HG02623 (cell line): ENCODE measurements at regions not wholly inside any gene's neighbourhood (a gene's known extent, or its start where the extent isn't known, plus 50 kb on each side); places are given as distances from the start of the nearest gene placed in this dataset.

Experiments
- ATAC-seq: cut with Tn5 transposase; IDR thresholded peaks from one replicate; pipeline ENCODE4 v1.9.1; 2021; ENCODE audit warnings: moderate library complexity; ENCODE audit not compliant: unreplicated experiment

GRCh38 chr4:184879271-184879670, 53.5 kb upstream of the ACSL1 start:
- no peak for ATAC-seq

- no peak for ATAC-seq
Observed at GRCh38 chr4:184882276-184882675, 56.5 kb upstream of the ACSL1 start.

- ATAC-seq = no peak
Observed at GRCh38 chr4:184883024-184883423, 57.3 kb upstream of the ACSL1 start.

- no peak for ATAC-seq
Observed at GRCh38 chr4:184884883-184885282, 59.1 kb upstream of the ACSL1 start.

GRCh38 chr4:184885602-184886001, 59.8 kb upstream of the ACSL1 start:
- no peak for ATAC-seq

GRCh38 chr4:184887333-184887732, 61.6 kb upstream of the ACSL1 start:
- ATAC-seq = no peak

GRCh38 chr4:184887947-184888346, 62.2 kb upstream of the ACSL1 start:
- ATAC-seq = no peak

- no peak for ATAC-seq
Observed at GRCh38 chr4:184889666-184890335, 64.0 kb upstream of the ACSL1 start.

GRCh38 chr4:184890499-184890898, 64.7 kb upstream of the ACSL1 start:
- ATAC-seq = no peak

GRCh38 chr4:184891816-184892397, 66.1 kb upstream of the ACSL1 start:
- ATAC-seq = no peak

- ATAC-seq = no peak
Observed at GRCh38 chr4:184892999-184893398, 67.2 kb upstream of the ACSL1 start.

GRCh38 chr4:184893801-184894571, 68.2 kb upstream of the ACSL1 start:
- no peak for ATAC-seq

- ATAC-seq = no peak
Observed at GRCh38 chr4:184895012-184895695, 69.4 kb upstream of the ACSL1 start.

GRCh38 chr4:184896868-184897715, 71.3 kb upstream of the ACSL1 start:
- peak; percentile 61 for ATAC-seq

GRCh38 chr4:184897895-184898294, 72.1 kb upstream of the ACSL1 start:
- ATAC-seq = no peak

GRCh38 chr4:184898793-184899192, 73.0 kb upstream of the ACSL1 start:
- no peak for ATAC-seq

- no peak for ATAC-seq
Observed at GRCh38 chr4:184899261-184900134, 73.7 kb upstream of the ACSL1 start.

GRCh38 chr4:184900184-184900583, 74.4 kb upstream of the ACSL1 start:
- ATAC-seq = no peak

- no peak for ATAC-seq
Observed at GRCh38 chr4:184902550-184902949, 76.8 kb upstream of the ACSL1 start.
